HUES48 (cell line): ENCODE measurements at regions not wholly inside any gene's neighbourhood (a gene's known extent, or its start where the extent isn't known, plus 50 kb on each side); places are given as distances from the start of the nearest gene placed in this dataset.
"Not testable (repeated sequence)": the region's sequence is repeated elsewhere in the genome, so short reads cannot be mapped to it uniquely, and the experiment has no call there.

ENCODE experiments used
- H3K27ac ChIP-seq: one replicate; pipeline ENCODE4 v1.7.0; 2013; ENCODE audit warnings: low read depth, low read length, inconsistent platforms
- H3K27me3 ChIP-seq: 2 replicates; pipeline ENCODE4 v1.6.1; 2013; ENCODE audit warnings: mild to moderate bottlenecking, low read length; ENCODE audit not compliant: control insufficient read depth, insufficient read depth
- H3K36me3 ChIP-seq: 2 replicates; pipeline ENCODE4 v1.6.1; 2013; ENCODE audit warnings: low read length; ENCODE audit not compliant: control insufficient read depth, insufficient read depth
- H3K4me1 ChIP-seq: 2 replicates; pipeline ENCODE4 v1.6.1; 2013; ENCODE audit warnings: mild to moderate bottlenecking, low read length; ENCODE audit not compliant: control insufficient read depth, insufficient read depth
- H3K4me3 ChIP-seq: 2 replicates; pipeline ENCODE4 v1.5.1; 2013; ENCODE audit warnings: mild to moderate bottlenecking, low read depth, low read length
- H3K9ac ChIP-seq: 2 replicates; pipeline ENCODE4 v1.6.1; 2013; ENCODE audit warnings: mild to moderate bottlenecking, low read depth, low read length, moderate library complexity
- H3K9me3 ChIP-seq: 2 replicates; pipeline ENCODE4 v1.6.1; 2013; ENCODE audit warnings: low read length; ENCODE audit not compliant: control insufficient read depth, insufficient read depth

- H3K4me1 ChIP-seq, result no peaks in the 10 kb centered on the region
- peaks cover 9% of the 10 kb centered on the region for H3K9me3 ChIP-seq
- no peak overlapping the region for H3K9ac ChIP-seq
- H3K27me3 ChIP-seq, result no peaks in the 10 kb centered on the region
- H3K27ac ChIP-seq, result no peak overlapping the region
- H3K36me3 ChIP-seq, result no peaks in the 10 kb centered on the region
- no peak overlapping the region for H3K4me3 ChIP-seq
These were observed 92.7 kb upstream of the C1orf174 start for GRCh38 chr1:3992746-3993145.

- Histone ChIP-seq H3K9me3 (peaks cover 6% of the 10 kb centered on the region; the same call in 1 of the 2 replicates), H3K4me3 (no peak overlapping the region), H3K27ac (no peak overlapping the region), H3K36me3 (no peaks in the 10 kb centered on the region), H3K4me1 (no peaks in the 10 kb centered on the region), H3K9ac (no peak overlapping the region), H3K27me3 (no peaks in the 10 kb centered on the region)
These were observed 93.7 kb upstream of the C1orf174 start for GRCh38 chr1:3993619-3994375.

- no peaks in the 10 kb centered on the region for H3K4me1 ChIP-seq
- H3K27me3 ChIP-seq, result no peaks in the 10 kb centered on the region
- H3K27ac ChIP-seq, result no peak overlapping the region
- no peak overlapping the region for H3K9ac ChIP-seq
- H3K4me3 ChIP-seq, result no peak overlapping the region
- H3K36me3 ChIP-seq, result no peaks in the 10 kb centered on the region
- H3K9me3 ChIP-seq, result peaks cover 6% of the 10 kb centered on the region; the same call in 1 of the 2 replicates
These were observed 95.2 kb upstream of the C1orf174 start for GRCh38 chr1:3995141-3995780.

- Histone ChIP-seq H3K4me3 (no peak overlapping the region), H3K27ac (no peak overlapping the region), H3K36me3 (no peaks in the 10 kb centered on the region), H3K4me1 (no peaks in the 10 kb centered on the region), H3K9ac (no peak overlapping the region), H3K27me3 (no peaks in the 10 kb centered on the region), H3K9me3 (peaks cover 6% of the 10 kb centered on the region; the same call in 1 of the 2 replicates)
These were observed 97.0 kb upstream of the C1orf174 start for GRCh38 chr1:3996846-3997705.

GRCh38 chr1:3998086-3998485 lies 98.0 kb upstream of the C1orf174 start:
- peaks cover 4% of the 10 kb centered on the region; the same call in 1 of the 2 replicates for H3K9me3 ChIP-seq
- H3K27me3 ChIP-seq, result no peaks in the 10 kb centered on the region
- no peak overlapping the region for H3K4me3 ChIP-seq
- H3K27ac ChIP-seq, result no peak overlapping the region
- no peaks in the 10 kb centered on the region for H3K4me1 ChIP-seq
- H3K9ac ChIP-seq, result no peak overlapping the region
- H3K36me3 ChIP-seq, result no peaks in the 10 kb centered on the region

GRCh38 chr1:3999514-3999913 lies 99.4 kb upstream of the C1orf174 start:
- H3K4me1 ChIP-seq, H3K27ac ChIP-seq, H3K36me3 ChIP-seq, H3K9ac ChIP-seq, H3K27me3 ChIP-seq, H3K4me3 ChIP-seq, H3K9me3 ChIP-seq: not testable (repeated sequence)

GRCh38 chr1:3999941-4000735 lies 100.1 kb upstream of the C1orf174 start:
- H3K9ac ChIP-seq, result no peak overlapping the region
- no peaks in the 10 kb centered on the region for H3K4me1 ChIP-seq
- H3K9me3 ChIP-seq, result 0 out of 2 replicates have a peak, but pooled peaks cover 6% of the 10 kb centered on the region
- H3K36me3 ChIP-seq, result no peaks in the 10 kb centered on the region
- H3K27ac ChIP-seq, result no peak overlapping the region
- no peaks in the 10 kb centered on the region for H3K27me3 ChIP-seq
- H3K4me3 ChIP-seq, result no peak overlapping the region

GRCh38 chr1:4000811-4001251 lies 100.8 kb upstream of the C1orf174 start:
- H3K4me3 ChIP-seq, result no peak overlapping the region
- no peak overlapping the region for H3K9ac ChIP-seq
- 0 out of 2 replicates have a peak, but pooled peaks cover 9% of the 10 kb centered on the region for H3K9me3 ChIP-seq
- H3K4me1 ChIP-seq, result no peaks in the 10 kb centered on the region
- H3K27ac ChIP-seq, result no peak overlapping the region
- H3K36me3 ChIP-seq, result no peaks in the 10 kb centered on the region
- no peaks in the 10 kb centered on the region for H3K27me3 ChIP-seq

- Histone ChIP-seq H3K9me3 (peaks cover 11% of the 10 kb centered on the region), H3K4me1 (no peaks in the 10 kb centered on the region)
These were observed 101.4 kb upstream of the C1orf174 start for GRCh38 chr1:4001461-4001860.

GRCh38 chr1:4002061-4002521 lies 102.0 kb upstream of the C1orf174 start:
- no peaks in the 10 kb centered on the region for H3K4me1 ChIP-seq
- H3K9me3 ChIP-seq, result peaks cover 14% of the 10 kb centered on the region
- H3K36me3 ChIP-seq, result no peaks in the 10 kb centered on the region
- no peak overlapping the region for H3K9ac ChIP-seq
- H3K27me3 ChIP-seq, result no peaks in the 10 kb centered on the region
- H3K4me3 ChIP-seq, result no peak overlapping the region
- H3K27ac ChIP-seq, result no peak overlapping the region

More at GRCh38 chr1:4001461-4001860, 101.4 kb upstream of the C1orf174 start:
- no peaks in the 10 kb centered on the region for H3K27me3 ChIP-seq
- H3K9ac ChIP-seq, result no peak overlapping the region
- no peaks in the 10 kb centered on the region for H3K36me3 ChIP-seq
- no peak overlapping the region for H3K4me3 ChIP-seq
- no peak overlapping the region for H3K27ac ChIP-seq
